ENCODE measurements at regions not wholly inside any gene's neighbourhood (a gene's known extent, or its start where the extent isn't known, plus 50 kb on each side); places are given as distances from the start of the nearest gene placed in this dataset.
"Not testable (repeated sequence)": the region's sequence is repeated elsewhere in the genome, so short reads cannot be mapped to it uniquely, and the experiment has no call there.

GRCh38 chr13:68948586-68948985 lies 1159.0 kb upstream of the ATXN8OS start:
- DNase-seq (ENCODE audit: low spot score): no peak

- no peak for DNase-seq (ENCODE audit: low spot score)
These were observed 1163.4 kb upstream of the ATXN8OS start for GRCh38 chr13:68944272-68944671.

- DNase-seq (ENCODE audit: low spot score): no peak
These were observed 1167.6 kb upstream of the ATXN8OS start for GRCh38 chr13:68940049-68940448.

GRCh38 chr13:68938639-68939038 lies 1169.0 kb upstream of the ATXN8OS start:
- DNase-seq (ENCODE audit: low spot score): no peak

GRCh38 chr13:68929075-68929745 lies 1178.4 kb upstream of the ATXN8OS start:
- DNase-seq (ENCODE audit: low spot score): no peak

GRCh38 chr13:68927387-68928026 lies 1180.1 kb upstream of the ATXN8OS start:
- DNase-seq (ENCODE audit: low spot score): peak; percentile 53

GRCh38 chr13:68923995-68924394 lies 1183.6 kb upstream of the ATXN8OS start:
- no peak for DNase-seq (ENCODE audit: low spot score)

GRCh38 chr13:68908879-68909278 lies 1198.7 kb upstream of the ATXN8OS start:
- DNase-seq (ENCODE audit: low spot score): no peak

GRCh38 chr13:68905186-68905585 lies 1202.4 kb upstream of the ATXN8OS start:
- no peak for DNase-seq (ENCODE audit: low spot score)

- no peak for DNase-seq (ENCODE audit: low spot score)
These were observed 1210.2 kb upstream of the ATXN8OS start for GRCh38 chr13:68897331-68897928.

- no peak for DNase-seq (ENCODE audit: low spot score)
These were observed 1211.9 kb upstream of the ATXN8OS start for GRCh38 chr13:68895696-68896095.

- DNase-seq (ENCODE audit: low spot score): not testable (repeated sequence)
These were observed 1213.9 kb upstream of the ATXN8OS start for GRCh38 chr13:68893721-68894120.

- not testable (repeated sequence) for DNase-seq (ENCODE audit: low spot score)
These were observed 1215.0 kb upstream of the ATXN8OS start for GRCh38 chr13:68892596-68892995.

GRCh38 chr13:68890101-68890500 lies 1217.5 kb upstream of the ATXN8OS start:
- DNase-seq (ENCODE audit: low spot score): not testable (repeated sequence)

GRCh38 chr13:68888832-68889231 lies 1218.8 kb upstream of the ATXN8OS start:
- no peak for DNase-seq (ENCODE audit: low spot score)

- no peak for DNase-seq (ENCODE audit: low spot score)
These were observed 1235.3 kb upstream of the ATXN8OS start for GRCh38 chr13:68872338-68872737.

- DNase-seq (ENCODE audit: low spot score): no peak
These were observed 1256.6 kb upstream of the ATXN8OS start for GRCh38 chr13:68851026-68851425.

- no peak for DNase-seq (ENCODE audit: low spot score)
These were observed 1257.5 kb upstream of the ATXN8OS start for GRCh38 chr13:68850160-68850559.

GRCh38 chr13:68846663-68847062 lies 1261.0 kb upstream of the ATXN8OS start:
- no peak for DNase-seq (ENCODE audit: low spot score)

- DNase-seq (ENCODE audit: low spot score): no peak
These were observed 1273.3 kb upstream of the ATXN8OS start for GRCh38 chr13:68834375-68834774.

GRCh38 chr13:68816715-68817114 lies 1290.9 kb upstream of the ATXN8OS start:
- DNase-seq (ENCODE audit: low spot score): no peak

GRCh38 chr13:68813180-68813796 lies 1294.3 kb upstream of the ATXN8OS start:
- no peak for DNase-seq (ENCODE audit: low spot score)

GRCh38 chr13:68810660-68811059 lies 1297.0 kb upstream of the ATXN8OS start:
- no peak for DNase-seq (ENCODE audit: low spot score)
